IMR-90 (cell line): ENCODE measurements at regions not wholly inside any gene's neighbourhood (a gene's known extent, or its start where the extent isn't known, plus 50 kb on each side); places are given as distances from the start of the nearest gene placed in this dataset.

Source experiments
- ATAC-seq: fragments of 200-7000 bp; cut with Tn5 transposase; 2 replicates; pipeline ENCODE4 v1.9.1; 2020; ENCODE audit warnings: low read depth, mild to moderate bottlenecking, moderate library complexity
- BruUV-seq: library from RNA; stranded (reverse); fragments of 400-500 nt; replicated peaks from 2 replicates; lab custom pipeline; 2021; lab: Mats Ljungman, UMichigan
- CTCF ChIA-PET: fragments of 300-600 bp; formaldehyde crosslinking; extraction: SDS; loops from one replicate; lab custom pipeline; 2021; ENCODE audit warnings: antibody characterized with exemption; lab: Yijun Ruan, JAX
- POLR2A ChIA-PET: fragments of 300-600 bp; sonication (Branson Sonifier 250); formaldehyde crosslinking; loops from one replicate; lab custom pipeline; 2022; ENCODE audit warnings: antibody characterized with exemption; ENCODE audit not compliant: unreplicated experiment; lab: Charles Lee
- DNase-seq: peaks from one replicate; pipeline ENCODE4 v3.0.0; 2013
- H2AFZ ChIP-seq: replicated peaks from 2 replicates; pipeline ENCODE3; 2013; ENCODE audit warnings: low read length, mild to moderate bottlenecking; ENCODE audit not compliant: poor library complexity
- H2AK5ac ChIP-seq: 2 replicates; pipeline ENCODE4 v1.6.1; 2013; ENCODE audit warnings: low read depth, low read length, inconsistent platforms
- H2AK9ac ChIP-seq: replicated peaks from 2 replicates; pipeline ENCODE3; 2013; ENCODE audit warnings: mild to moderate bottlenecking, low read depth, low read length, moderate library complexity; ENCODE audit not compliant: poor library complexity
- H2BK120ac ChIP-seq: 2 replicates; pipeline ENCODE4 v1.6.1; 2013; ENCODE audit warnings: low read depth, low read length, inconsistent platforms
- H2BK15ac ChIP-seq: 3 replicates; pipeline ENCODE4 v1.6.1; 2013; ENCODE audit warnings: low read depth, low read length, inconsistent platforms
- H2BK20ac ChIP-seq: 2 replicates; pipeline ENCODE4 v1.6.1; 2013; ENCODE audit warnings: low read depth, mild to moderate bottlenecking, inconsistent platforms, low read length, moderate library complexity
- H2BK5ac ChIP-seq: 2 replicates; pipeline ENCODE4 v1.6.1; 2013; ENCODE audit warnings: mild to moderate bottlenecking, low read depth, low read length, inconsistent platforms; ENCODE audit not compliant: poor library complexity, severe bottlenecking
- H3K14ac ChIP-seq: replicated peaks from 2 replicates; pipeline ENCODE4 v1.6.1; 2013; ENCODE audit warnings: low read depth, low read length, inconsistent platforms
- H3K18ac ChIP-seq: 2 replicates; pipeline ENCODE4 v1.6.1; 2013; ENCODE audit warnings: low read depth, low read length, control low read depth
- H3K23ac ChIP-seq: 2 replicates; pipeline ENCODE4 v1.6.1; 2013; ENCODE audit warnings: low read depth, low read length, inconsistent platforms
- H3K27ac ChIP-seq: 2 replicates; pipeline ENCODE4 v1.5.1; 2013; ENCODE audit warnings: mild to moderate bottlenecking, control low read depth, low read length; ENCODE audit not compliant: insufficient read depth
- H3K27me3 ChIP-seq: 2 replicates; pipeline ENCODE4 v1.6.1; 2013; ENCODE audit warnings: low read length; ENCODE audit not compliant: control insufficient read depth, insufficient read depth
- H3K36me3 ChIP-seq: 2 replicates; pipeline ENCODE4 v1.6.1; 2013; ENCODE audit warnings: low read length, mixed read lengths; ENCODE audit not compliant: control insufficient read depth, insufficient read depth
- H3K4ac ChIP-seq: 2 replicates; pipeline ENCODE4 v1.6.1; 2013; ENCODE audit warnings: low read depth, low read length, inconsistent platforms
- H3K4me1 ChIP-seq: 2 replicates; pipeline ENCODE4 v1.6.1; 2013; ENCODE audit warnings: low read length, mixed read lengths; ENCODE audit not compliant: control insufficient read depth, insufficient read depth
- H3K4me2 ChIP-seq: 2 replicates; pipeline ENCODE4 v1.6.1; 2013; ENCODE audit warnings: low read depth, mild to moderate bottlenecking, control low read depth, low read length, moderate library complexity
- H3K4me3 ChIP-seq: 2 replicates; pipeline ENCODE4 v1.5.1; 2013; ENCODE audit warnings: low read depth, mild to moderate bottlenecking, control low read depth, low read length, moderate library complexity; ENCODE audit not compliant: insufficient read depth
- H3K56ac ChIP-seq: 2 replicates; pipeline ENCODE4 v1.6.1; 2013; ENCODE audit warnings: low read length, inconsistent platforms; ENCODE audit not compliant: insufficient read depth; ENCODE audit errors: extremely low read depth
- H3K79me1 ChIP-seq, 2 experiments: 2 replicates each; pipeline ENCODE4 v1.6.1; 2013; ENCODE audit warnings: low read length in 2 of 2, inconsistent platforms in 1 of 2, low read depth in 1 of 2
- H3K9ac ChIP-seq: 2 replicates; pipeline ENCODE4 v1.6.1; 2013; ENCODE audit warnings: low read depth, low read length, control low read depth
- H3K9me1 ChIP-seq: 2 replicates; pipeline ENCODE4 v1.6.1; 2013; ENCODE audit warnings: low read length, inconsistent platforms; ENCODE audit not compliant: insufficient read depth
- H3K9me3 ChIP-seq: 2 replicates; pipeline ENCODE4 v1.6.1; 2013; ENCODE audit warnings: low read length; ENCODE audit not compliant: control insufficient read depth, insufficient read depth
- H4K20me1 ChIP-seq: 2 replicates; pipeline ENCODE4 v1.6.1; 2013; ENCODE audit warnings: low read length, inconsistent platforms; ENCODE audit not compliant: insufficient read depth
- H4K5ac ChIP-seq: 2 replicates; pipeline ENCODE4 v1.6.1; 2013; ENCODE audit warnings: mild to moderate bottlenecking, low read depth, low read length, control low read depth
- H4K8ac ChIP-seq, 2 experiments: 2 replicates each; pipeline ENCODE4 v1.6.1; 2013; ENCODE audit warnings: low read depth in 2 of 2, low read length in 2 of 2, control low read depth in 1 of 2, inconsistent platforms in 1 of 2
- H4K91ac ChIP-seq: 2 replicates; pipeline ENCODE4 v1.6.1; 2013; ENCODE audit warnings: low read depth, low read length, inconsistent platforms; ENCODE audit not compliant: insufficient read depth
- CEBPB ChIP-seq: IDR thresholded peaks from 2 replicates; pipeline ENCODE4 v1.6.1; 2012; ENCODE audit warnings: low read depth, low read length, improper control_type of control experiment
- WGBS, 2 experiments: methylation state at CpG; one replicate each; pipeline versions ENCODE4 v1.1.5 to v1.1.7; 2013; ENCODE audit warnings: missing lambda C conversion rate in 2 of 2; ENCODE audit not compliant: insufficient read length in 1 of 2; ENCODE audit errors: extremely low coverage in 2 of 2; 5-methylcytosine and 5-hydroxymethylcytosine counted together
- dilution Hi-C: fragments of 300-500 bp; cut with HindIII; formaldehyde crosslinking; loops from one replicate; pipeline ENCODE4 v1.14.3; 2018; ENCODE audit warnings: low sequenced_read_pairs; ENCODE audit not compliant: unreplicated experiment
- in situ Hi-C: fragments of 300-500 bp; cut with MboI; formaldehyde crosslinking; loops from 3 replicates; pipeline ENCODE4 v1.14.3; 2019; ENCODE audit warnings: low sequenced_read_pairs, inconsistent platforms, mixed read lengths
- intact Hi-C: fragments of 100-400 bp; cut with micrococcal nuclease; formaldehyde crosslinking; loops from 2 replicates; pipeline ENCODE4 v1.10.0; 2022
- TF ChIP-seq, protein P1 (sequence below): fragments of 150-350 bp; IDR thresholded peaks from 2 replicates; pipeline ENCODE4 v1.6.1; 2016; ENCODE audit warnings: low read depth, mild to moderate bottlenecking, low read length, moderate library complexity, borderline replicate concordance

DNA sequence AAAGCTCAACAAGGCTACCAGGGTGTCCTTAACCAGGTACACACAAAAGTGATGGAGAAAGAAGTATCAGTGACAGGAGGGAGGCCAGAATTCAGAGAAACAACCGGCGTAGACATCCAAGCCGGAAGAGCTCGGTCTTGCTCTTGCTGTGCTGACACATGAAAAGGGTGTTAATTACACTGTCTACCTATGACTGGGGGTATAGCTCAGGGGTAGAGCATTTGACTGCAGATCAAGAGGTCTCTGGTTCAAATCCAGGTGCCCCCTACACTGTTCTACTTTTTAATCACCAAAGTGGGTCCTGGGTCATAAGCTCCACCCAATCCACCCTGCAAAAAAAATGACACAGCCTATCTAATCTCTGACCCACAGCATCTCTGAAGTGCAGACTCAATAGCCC lies 86.9 kb upstream of the ZNF746 start:
- no peak overlapping the region for H4K8ac ChIP-seq
- no peak overlapping the region for H3K4me2 ChIP-seq
- no peaks in the 10 kb centered on the region for H3K9me1 ChIP-seq
- intact Hi-C loops, result no loop called here
- no peak overlapping the region for H2AK9ac ChIP-seq
- WGBS, 2 experiments, result no CpG with 5 or more reads among the region's 4 CpGs
- H2BK20ac ChIP-seq, result no peak overlapping the region
- H2AK5ac ChIP-seq, result no peak overlapping the region
- H3K9ac ChIP-seq, result no peak overlapping the region
- no peak for TF ChIP-seq CEBPB
- TF ChIP-seq, protein P1, sequence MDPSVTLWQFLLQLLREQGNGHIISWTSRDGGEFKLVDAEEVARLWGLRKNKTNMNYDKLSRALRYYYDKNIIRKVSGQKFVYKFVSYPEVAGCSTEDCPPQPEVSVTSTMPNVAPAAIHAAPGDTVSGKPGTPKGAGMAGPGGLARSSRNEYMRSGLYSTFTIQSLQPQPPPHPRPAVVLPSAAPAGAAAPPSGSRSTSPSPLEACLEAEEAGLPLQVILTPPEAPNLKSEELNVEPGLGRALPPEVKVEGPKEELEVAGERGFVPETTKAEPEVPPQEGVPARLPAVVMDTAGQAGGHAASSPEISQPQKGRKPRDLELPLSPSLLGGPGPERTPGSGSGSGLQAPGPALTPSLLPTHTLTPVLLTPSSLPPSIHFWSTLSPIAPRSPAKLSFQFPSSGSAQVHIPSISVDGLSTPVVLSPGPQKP, result no peak
- H3K14ac ChIP-seq, result no peak overlapping the region
- H3K4me1 ChIP-seq, result no peaks in the 10 kb centered on the region
- no peak overlapping the region for H2BK15ac ChIP-seq
- no peak overlapping the region for H3K56ac ChIP-seq
- no peak overlapping the region for H2BK120ac ChIP-seq
- H4K91ac ChIP-seq, result no peak overlapping the region
- POLR2A ChIA-PET, result no interaction called here
- H4K5ac ChIP-seq, result no peak overlapping the region
- H3K27ac ChIP-seq, result no peak overlapping the region
- DNase-seq (no peak), ATAC-seq (no peak)
- H3K4ac ChIP-seq, result no peak overlapping the region
- CTCF ChIA-PET, result no interaction called here
- in situ Hi-C loops, result no loop called here
- no TSS peak for BruUV-seq
- H3K9me3 ChIP-seq, result peaks cover 10% of the 10 kb centered on the region
- dilution Hi-C loops, result no loop called here
- H3K36me3 ChIP-seq, result peaks cover 48% of the 10 kb centered on the region
- peaks cover 9 to 13% of the 10 kb centered on the region in 2 experiments; a peak in 3 of 4 replicates for H3K79me1 ChIP-seq
- no peak overlapping the region for H2BK5ac ChIP-seq
- no peak overlapping the region for H2AFZ ChIP-seq
- H3K23ac ChIP-seq, result no peak overlapping the region
- H3K27me3 ChIP-seq, result no peaks in the 10 kb centered on the region
- no peak overlapping the region for H3K18ac ChIP-seq
- H3K4me3 ChIP-seq, result no peak overlapping the region
- H4K20me1 ChIP-seq, result no peaks in the 10 kb centered on the region
